DMS 273 (cell line): ENCODE measurements at regions not wholly inside any gene's neighbourhood (a gene's known extent, or its start where the extent isn't known, plus 50 kb on each side); places are given as distances from the start of the nearest gene placed in this dataset.

Experiments
- DNase-seq: peaks from one replicate; lab custom pipeline; 2025; ENCODE audit not compliant: unreplicated experiment; lab: John Stamatoyannopoulos, UW

DNA sequence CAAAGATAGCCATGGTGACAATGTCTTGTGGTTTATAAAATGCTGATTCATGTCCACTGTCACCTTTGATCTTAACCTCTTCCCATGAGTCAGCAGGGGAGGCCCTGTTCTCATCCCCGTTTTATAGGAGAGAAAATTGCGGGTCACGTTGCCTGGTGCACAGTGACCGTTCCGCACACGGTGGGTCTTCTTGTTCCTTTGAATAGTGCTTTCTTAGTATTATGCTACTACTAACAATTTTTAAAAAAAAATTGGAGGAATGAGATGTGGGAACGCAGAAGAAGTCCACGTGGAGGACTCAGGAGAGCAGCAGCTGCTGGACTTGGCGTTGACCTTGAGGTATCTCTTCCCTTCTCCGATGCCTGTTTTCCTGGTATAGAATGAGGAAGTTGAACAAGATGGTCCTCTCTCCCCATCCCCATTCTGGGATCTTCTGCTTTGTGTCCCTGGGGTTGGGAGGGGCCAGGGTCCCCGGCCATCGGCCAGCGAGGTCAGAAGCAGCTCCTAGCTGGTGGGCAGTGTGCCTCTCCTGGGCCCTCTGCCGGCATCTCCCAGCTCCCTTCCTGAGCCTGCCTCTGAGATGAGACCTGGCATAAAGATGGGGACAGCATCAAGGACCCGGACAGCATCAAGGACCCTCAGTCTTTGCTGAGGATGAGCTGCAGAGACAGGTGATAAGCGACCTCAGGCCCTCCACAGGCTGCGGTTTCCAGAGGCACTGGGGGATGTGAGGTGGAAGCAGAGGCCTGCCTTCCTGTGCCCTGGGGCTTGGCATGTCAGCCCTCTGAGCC, 143.9 kb downstream of the C9orf50 start:
- no peak for DNase-seq

DNA sequence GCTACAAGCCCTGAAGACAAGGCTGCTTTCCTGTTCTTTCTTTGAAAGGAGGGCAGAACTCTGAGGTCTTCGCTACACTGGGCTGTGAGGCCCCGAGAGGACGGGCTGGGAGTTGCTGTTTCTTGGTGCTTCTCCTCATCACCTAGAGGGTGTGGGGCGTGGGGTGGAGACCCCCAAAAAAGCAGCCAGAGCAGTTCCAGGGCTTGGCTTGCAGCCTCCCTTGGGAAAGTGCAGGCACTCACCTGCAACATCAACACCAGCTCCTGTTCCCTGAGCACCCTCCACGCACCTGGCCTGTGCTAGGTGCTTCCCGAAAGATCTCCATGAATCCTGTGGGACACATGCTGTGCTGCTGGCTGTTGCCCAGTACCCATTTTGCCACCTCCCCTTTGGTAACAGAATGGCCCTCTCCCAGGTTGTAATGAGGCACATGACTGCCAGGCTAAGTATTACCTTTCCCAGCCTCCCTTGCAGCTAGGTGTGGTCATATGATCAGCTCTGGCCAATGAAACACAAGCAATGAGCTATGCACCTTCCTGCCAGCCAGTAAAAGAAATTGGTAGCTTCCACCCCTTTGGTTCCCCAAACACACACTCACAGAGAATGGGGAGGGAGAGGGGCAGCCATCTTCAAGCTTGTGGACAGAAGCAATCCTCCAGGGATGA, 146.0 kb downstream of the C9orf50 start:
- DNase-seq: no peak

DNA sequence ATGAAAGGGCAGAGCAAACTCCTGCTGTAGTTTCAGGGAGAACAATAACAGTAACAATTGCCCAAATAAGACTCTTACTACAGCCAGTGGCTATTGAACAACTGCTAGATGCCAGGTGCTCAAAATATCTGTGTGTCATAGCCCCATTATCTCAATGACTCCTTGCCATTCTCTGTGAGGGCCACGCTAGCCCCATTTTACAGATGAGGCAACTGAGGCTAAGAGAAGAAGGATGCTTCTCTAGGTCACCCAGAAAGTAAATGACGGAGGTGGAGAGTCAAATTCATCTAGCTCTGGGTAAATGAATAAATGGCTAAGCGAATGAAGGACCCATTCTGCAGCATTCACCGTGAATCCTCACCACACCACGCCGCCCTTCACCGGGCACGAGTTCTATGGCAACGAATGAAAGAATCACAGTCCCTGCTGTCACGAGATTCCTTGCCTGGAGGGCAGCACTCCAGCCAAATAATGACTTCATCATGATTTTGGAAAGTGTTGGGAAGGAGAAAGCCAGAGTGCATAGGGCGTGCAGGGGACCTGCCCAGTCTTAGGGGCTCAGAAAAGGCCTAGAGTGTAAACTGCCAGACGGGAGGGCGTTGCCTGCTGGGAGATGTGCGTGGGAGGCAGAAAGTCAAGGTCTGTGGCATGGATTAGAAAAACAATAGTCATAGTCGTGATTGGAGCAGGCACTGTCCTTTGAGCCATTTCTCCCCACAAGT, 147.2 kb downstream of the C9orf50 start:
- peak; percentile 63 for DNase-seq

DNA sequence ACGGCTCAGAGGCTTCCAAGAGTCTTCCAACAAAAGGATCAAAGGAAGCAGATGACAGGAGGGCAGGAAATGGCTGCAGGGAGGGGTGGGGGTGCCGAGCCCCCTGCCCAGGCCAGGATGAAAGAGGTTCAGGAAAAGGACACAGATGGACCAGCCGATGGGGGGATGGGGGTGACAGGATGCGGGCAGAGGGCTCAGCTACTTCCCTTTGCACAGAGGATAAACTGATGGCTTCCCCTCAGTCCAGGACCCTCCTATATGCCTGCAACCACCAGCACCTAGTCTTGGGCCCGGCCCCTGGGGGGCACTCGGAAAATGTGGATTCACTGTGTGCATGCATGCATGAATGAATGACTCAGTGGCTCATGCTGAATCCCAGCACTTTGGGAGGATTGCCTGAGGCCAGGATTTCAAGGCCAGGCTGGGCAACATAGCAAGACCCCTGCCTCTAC, 148.2 kb downstream of the C9orf50 start:
- DNase-seq: no peak

DNA sequence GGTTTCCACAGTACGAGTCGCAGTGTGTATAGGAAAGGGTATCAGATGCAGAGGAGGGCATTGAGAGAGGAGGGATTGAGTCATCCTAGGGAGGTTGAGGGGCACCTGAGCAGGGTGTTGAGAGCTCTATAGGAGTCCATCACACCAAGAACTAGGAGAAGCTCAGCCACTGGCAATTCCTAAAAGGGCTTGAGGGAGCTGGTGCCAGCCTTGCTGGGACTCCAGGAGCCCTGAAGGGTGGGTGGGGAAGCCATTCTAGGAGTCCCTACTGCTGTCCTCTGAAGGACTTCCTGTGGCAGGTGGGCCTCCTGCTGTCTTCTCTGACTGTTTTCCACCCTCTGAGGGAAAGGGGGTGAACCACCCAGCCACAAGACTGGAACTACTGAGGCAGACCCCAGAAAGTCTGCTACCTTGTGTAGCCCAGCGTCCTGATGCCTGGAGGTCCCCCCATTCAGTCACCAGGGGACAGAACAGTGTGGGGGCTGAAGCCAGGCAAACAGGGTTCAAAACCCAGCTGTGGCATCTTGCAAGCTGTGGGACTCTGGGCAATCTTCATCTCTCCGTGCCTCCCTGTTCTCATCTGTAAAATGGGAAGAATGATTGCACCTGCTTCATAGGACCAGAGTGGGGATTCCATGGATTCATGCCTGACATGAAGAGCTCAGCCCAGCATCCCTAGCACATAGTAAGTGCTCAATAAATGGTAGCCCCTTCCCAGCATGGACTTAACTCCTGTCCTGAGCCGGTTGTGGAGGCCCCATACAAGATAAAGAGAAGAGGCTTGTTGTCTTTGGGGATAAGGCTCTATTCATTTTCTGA, 149.5 kb downstream of the C9orf50 start:
- DNase-seq: no peak

DNA sequence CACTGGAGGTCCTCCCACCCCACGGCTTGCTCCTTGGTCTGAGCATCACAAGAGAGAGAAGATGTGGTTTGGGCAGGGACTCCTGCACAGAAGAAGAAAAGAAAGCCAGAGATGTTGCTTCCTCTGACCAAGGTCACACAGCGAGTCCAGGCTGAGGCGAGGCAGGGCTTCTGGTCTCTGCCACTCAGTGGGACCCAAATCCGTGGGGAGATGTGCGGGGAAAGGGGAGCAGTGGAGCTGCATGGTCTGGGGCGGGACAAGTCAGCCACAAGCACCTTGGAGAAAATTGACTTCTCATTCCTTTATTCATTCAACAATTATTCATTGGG, 150.9 kb downstream of the C9orf50 start:
- DNase-seq: no peak

DNA sequence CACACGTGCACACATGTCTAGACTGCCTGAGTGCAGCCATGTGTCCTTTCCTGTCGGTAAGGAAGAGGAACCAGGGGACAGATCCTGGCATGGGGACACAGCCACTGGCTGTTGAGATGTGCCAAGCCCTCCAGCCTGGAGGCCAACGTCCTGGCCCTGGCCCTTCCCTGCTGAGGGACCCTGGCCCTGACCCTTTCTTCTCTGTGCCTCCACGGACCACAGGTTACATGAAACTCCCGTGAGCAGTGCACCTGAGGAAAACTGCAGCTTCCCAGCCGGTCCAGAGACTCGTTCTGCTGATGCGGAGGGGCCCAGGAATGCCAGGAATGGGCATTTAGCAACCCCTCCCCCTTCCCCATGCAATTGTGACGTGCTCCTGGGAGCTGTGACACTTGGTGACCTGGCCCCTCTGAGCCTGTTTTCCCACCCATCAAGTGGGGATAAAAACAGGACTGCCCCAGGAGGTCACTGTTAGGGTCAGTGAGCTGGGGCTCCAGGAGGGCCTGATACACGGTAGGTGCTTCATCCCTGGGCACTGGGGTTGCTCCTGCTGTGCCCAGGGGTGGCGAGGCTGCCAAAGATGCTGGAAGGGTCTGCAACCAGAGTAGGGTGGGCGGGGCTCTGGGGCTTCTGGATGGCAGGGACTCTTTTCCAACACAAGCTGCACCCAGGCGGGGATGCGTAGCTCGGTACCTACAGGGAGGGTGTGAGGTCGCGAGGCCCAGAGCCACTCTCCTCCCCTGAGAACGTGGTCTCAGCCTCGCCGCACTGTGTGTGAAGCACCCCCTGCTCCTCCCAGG, 151.5 kb downstream of the C9orf50 start:
- DNase-seq: no peak

DNA sequence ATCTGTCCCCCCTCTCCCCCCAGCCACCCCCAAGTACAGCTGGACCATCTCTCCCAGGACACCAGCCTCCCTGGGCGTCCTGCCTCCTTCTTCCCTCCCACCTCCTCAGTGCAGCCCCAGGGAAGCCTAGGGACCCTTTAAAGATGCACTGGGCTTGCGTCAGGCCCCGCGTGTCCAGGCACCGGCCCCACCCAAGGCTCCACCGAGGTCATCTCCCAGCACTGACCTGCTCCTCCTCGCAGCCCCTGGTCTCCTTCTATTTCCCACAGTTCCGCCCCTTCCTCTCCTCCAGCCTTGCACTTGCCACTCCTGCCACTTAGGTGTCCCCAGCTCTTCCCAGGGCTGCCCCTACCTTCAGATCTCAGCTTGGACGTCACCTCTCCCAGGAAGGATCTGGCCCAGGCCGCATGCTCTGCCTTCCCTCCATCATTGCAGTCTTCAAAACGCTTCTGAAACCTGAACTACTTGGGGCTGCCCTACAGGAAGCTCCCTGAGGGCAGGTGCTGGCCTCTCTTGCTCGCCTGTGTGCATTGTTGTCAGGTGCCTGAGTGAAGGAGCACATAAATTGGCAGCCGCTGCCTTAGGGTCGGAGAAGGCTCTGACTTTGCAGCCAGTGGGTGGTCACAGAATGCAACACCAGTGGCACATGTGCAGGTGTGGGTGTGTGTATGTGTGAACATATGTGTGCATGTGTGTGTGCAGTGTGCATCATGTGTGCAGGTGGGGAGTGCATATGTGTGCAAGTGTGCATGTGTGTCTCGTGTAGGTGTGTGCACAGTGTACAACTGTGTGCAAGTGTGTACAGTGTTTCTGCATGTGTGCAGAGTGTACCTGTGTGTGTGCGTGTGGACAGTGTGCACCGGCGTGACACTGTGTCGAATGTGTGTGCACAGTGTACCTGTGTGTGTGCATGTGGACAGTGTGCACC, 152.9 kb downstream of the C9orf50 start:
- no peak for DNase-seq

DNA sequence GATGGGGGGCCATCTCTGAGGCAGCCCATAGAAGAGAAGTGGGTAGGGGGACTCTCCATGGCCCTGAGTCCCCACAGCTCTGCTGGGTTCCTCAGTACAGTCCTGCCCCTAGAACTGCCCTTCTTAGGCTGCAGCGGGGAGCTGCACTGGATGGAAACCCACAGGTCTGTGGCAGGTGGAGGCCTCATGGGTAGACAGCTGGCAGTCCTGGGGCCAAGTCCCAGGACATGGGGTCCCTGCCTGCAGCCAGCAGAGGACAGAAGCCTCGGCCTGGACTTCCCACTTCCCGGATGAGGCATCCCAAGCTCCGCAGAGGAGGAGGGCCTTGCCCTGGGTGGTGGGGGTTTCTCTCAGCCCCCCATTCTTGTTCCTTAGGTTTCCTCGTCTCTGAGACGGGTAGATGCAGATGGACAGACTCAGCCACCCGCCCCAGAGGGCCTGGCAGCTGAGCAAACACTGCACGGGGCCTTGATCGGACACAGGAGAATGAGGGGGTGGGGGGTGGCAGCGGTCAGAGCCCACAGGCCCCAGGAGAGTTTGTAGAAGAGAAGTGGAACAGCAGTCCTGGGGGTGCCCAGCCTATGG, 153.8 kb downstream of the C9orf50 start:
- peak; percentile 26 for DNase-seq

DNA sequence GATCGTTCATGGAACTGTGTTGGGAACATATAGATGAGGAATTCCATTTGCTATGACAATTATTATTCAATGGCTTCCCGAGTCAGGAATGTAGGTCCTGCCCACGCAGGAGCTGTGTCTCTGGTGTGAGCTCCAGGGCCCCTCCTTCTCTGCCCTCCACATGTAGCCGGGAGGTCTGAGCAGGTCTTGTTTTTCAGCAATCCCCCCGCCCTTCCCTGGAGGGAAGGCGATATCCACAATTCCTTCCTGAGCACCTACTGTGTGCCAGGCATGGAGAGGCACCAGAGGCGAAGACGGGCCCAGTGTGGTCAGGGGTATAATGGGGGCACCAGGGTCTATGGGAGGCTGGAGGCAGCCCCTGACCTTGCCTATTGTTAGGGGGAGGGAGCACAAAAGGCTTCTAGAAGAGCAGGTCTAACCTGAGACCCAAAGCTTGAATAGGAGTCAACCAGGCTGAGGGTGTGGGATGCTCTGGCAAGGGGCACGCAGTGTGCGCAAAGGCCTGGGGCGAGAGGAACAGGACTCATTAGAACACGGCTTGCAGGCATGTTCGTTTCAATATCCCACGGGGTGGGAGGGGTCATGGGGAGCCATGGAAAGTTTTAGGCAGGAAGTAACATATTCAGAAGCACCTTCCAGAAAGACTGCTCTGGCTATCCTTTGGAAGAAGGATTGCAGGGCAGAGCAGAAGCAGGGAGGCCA, 154.9 kb downstream of the C9orf50 start:
- DNase-seq: no peak

DNA sequence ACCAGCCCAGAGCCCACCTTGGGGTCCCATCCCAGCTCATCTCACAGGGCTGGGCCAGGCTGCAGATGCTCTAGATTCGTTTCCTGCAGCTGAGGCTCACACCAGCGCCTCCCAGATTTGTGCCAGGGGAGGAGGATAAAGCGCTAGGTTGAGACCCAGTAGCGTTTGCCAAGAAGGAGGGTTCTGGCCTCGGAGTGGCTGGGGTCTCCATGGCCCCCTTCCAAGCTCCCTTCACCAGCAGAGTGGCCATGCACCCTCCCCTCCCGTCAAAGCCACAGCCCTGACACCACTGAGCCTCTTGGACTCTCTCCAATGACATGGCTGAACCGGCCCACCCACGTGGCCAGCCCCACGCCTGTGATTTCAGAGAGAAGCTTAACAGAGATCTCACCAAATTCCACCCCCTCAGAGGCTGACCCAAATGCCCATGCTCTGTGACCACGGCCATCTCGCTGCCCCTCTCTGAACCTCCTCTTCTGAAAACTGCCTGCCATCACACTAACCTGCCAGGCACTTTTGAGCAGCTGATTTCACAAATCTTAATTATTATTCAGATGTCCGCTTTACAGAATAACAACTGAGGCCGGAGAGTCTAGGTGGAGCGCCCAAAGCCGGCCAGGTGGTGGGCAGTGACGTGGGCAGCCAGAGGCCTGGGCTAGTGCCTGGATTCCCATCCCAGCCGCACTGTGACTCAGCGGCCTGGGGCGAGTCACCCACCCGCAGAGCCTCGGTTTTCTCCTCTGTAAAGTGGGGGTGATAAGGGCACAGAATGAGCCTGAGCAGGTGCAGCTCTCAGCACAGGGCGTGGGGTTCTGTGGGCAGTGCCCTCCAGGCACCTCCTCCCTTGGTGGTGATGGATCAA, 155.7 kb downstream of the C9orf50 start:
- DNase-seq: peak; percentile 63

DNA sequence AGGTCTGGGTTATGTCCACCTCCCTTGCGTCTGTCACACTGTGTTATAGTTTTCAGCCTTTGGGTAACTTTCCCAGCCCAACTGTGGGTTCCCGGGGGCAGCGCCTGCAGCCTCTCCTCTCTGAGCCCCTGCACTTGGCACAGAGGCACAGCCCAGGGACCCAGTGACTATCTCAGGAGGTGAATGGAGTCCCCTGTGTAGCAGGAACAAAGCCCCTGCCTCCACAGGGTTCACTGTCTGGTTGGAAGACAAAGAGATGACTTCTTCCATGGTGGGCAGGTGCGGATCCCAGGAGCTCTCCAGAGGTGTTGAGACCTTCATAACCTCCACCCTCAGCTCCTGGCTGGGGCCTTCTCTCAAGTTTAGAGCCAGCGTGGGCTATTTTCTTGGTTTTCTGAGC, 156.9 kb downstream of the C9orf50 start:
- no peak for DNase-seq

DNA sequence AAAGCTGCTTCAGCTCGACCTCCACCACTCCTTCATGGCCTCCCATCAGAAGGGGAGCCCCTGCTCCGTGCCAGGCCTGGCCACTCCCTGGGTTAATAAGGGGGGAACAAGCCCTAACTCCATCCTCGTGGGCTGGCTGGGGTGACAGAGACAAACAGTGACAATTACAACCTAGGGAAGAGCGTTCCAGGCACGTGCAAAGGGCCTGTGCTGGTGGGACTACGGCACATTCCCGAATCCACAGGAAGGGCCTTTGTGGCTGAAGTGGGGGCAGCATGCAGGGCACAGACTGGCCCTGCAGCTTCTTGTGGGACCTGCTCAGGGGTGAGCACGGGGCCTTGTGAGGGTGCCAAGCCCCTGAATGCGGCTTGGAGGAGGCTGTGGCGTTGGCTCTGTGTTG, 157.4 kb downstream of the C9orf50 start:
- no peak for DNase-seq

DNA sequence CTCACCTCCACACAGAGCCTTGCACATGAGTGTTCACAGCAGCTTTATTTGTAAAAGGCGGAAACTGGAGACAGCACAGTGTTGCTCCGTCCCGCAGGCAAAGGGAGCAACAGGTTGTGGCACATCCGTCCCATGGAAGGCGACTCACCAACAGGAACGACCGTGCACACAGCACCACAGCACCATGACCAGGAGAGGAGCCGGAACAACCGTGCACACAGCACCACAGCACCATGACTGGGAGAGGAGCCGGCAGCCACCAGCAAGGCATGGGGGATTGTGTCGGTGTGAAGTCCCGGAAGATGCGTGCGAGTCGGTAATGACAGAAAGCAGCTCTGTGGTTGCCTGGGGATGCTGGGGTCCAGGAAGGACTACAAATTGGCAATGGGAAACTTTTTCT, 158.5 kb downstream of the C9orf50 start:
- no peak for DNase-seq

DNA sequence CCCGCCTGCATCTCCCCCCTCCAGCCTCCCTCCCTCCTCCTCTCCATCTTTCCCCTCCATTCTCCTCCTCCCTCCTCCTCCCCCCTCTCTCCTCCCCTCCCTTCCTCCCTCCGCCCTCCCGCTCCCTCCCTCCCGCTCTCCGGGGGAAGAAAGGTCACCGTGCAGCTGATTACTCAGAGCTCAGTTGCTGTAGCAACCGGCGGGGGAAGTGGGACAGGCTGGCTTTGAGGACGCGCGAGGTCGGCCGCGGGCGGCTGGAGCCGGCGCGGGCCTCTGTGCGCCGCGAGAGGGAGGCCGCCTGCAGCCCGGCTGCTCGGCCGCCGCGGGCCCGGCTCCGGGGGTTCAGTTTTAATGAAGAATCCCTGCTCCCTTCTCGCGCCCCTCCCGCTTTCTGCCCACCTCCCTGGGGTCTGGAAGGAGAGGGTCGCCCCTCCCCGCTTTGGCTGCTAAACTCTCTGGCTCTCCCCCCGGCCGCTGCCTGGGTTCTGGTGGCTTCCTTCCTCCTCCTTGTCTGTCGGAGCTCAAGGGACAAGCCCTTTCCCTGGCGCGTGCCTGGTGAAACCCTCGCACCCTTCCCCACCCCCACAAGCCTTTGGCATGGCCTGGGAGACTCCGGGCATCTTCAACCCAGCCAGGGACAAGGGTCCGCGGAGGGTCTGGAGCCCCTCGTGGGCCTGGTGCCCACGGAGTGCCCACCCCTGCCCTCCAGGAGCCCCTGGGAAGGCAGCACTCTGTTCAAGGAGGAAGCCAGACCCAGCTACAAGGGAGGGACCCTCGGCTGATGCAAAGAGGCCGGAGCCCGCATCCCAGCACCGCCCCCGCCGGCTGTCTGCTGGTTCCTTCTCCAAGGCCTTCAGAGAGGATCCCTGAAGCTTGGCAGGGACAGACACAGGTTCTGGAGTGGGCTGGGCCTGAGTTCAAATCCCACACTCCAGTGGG, 160.3 kb downstream of the C9orf50 start:
- peak; percentile 98 for DNase-seq

DNA sequence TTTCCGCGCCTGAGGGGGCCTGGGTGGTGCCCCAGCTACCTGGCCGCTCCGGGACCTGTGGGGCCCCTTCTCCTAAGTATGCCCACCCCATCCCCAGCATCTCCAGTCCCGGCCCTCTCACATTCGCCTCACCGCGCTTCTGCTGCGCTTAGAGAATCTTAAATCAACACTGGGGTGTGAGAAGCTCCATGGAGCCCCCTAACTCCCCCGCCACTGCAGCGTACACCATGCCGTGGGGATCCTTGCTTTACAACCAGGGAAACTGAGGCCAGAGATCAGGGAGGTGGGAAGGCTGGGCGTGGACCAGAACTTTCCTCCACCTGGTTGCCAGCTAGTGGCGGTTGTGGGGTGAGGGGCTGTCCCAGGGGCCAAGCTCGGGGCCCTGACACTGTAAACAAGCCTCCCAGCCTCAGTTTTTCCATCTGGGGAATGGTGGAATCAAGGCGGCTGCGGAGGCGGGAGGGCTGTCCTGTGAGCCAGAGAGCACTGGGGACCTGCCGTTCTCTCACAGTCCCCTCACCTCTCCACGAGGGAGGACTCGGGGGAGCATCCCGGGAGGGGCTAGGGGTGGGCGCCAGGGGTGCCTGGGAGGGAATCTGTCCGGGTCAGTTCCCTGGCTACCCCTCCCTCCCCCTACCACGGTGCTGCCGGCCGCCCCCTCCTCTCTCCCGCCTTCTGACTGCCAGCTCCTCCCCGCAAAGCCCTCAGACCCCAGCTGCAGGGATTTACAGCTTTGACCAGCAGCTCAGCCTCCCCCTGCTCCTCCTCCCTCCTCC, 161.2 kb downstream of the C9orf50 start:
- peak; percentile 78 for DNase-seq
